Smooth muscle cell (in vitro differentiated cells): ENCODE measurements at regions not wholly inside any gene's neighbourhood (a gene's known extent, or its start where the extent isn't known, plus 50 kb on each side); places are given as distances from the start of the nearest gene placed in this dataset.

ENCODE experiments used
- DNase-seq: peaks from one replicate; lab custom pipeline; 2025; ENCODE audit not compliant: unreplicated experiment; lab: John Stamatoyannopoulos, UW
- H2AFZ ChIP-seq: fragments of 200-600 bp; sonication (generic); 2 replicates; pipeline ENCODE4 v1.6.0; 2016; ENCODE audit warnings: antibody characterized with exemption, low read depth, mild to moderate bottlenecking
- H3F3A ChIP-seq: fragments of 200-600 bp; sonication (generic); 2 replicates; pipeline ENCODE4 v1.6.0; 2017; ENCODE audit warnings: antibody characterized with exemption, low read depth
- H3K27ac ChIP-seq: fragments of 200-600 bp; sonication (generic); 2 replicates; pipeline ENCODE4 v1.5.1; 2016; ENCODE audit warnings: low read depth, mild to moderate bottlenecking
- H3K27me3 ChIP-seq: fragments of 200-600 bp; sonication (generic); 2 replicates; pipeline ENCODE4 v1.6.1; 2016; ENCODE audit warnings: low read depth, mild to moderate bottlenecking
- H3K36me3 ChIP-seq: fragments of 200-600 bp; sonication (generic); 2 replicates; pipeline ENCODE4 v1.5.1; 2016; ENCODE audit warnings: low read depth
- H3K4me1 ChIP-seq: fragments of 200-600 bp; sonication (generic); 2 replicates; pipeline ENCODE4 v1.5.1; 2016; ENCODE audit warnings: low read depth
- H3K4me2 ChIP-seq: fragments of 200-600 bp; sonication (generic); 2 replicates; pipeline ENCODE4 v1.6.0; 2016; ENCODE audit warnings: mild to moderate bottlenecking
- H3K4me3 ChIP-seq: fragments of 200-600 bp; sonication (generic); 2 replicates; pipeline ENCODE4 v1.5.1; 2016; ENCODE audit warnings: mild to moderate bottlenecking
- H3K79me2 ChIP-seq: fragments of 200-600 bp; sonication (generic); 2 replicates; pipeline ENCODE4 v1.6.0; 2016; ENCODE audit warnings: low read depth, mild to moderate bottlenecking
- H3K9ac ChIP-seq: fragments of 200-600 bp; sonication (generic); 2 replicates; pipeline ENCODE4 v1.6.0; 2016; ENCODE audit warnings: low read depth
- H3K9me3 ChIP-seq: fragments of 200-600 bp; sonication (generic); replicated peaks from 2 replicates; pipeline ENCODE4 v1.5.1; 2016; ENCODE audit warnings: low read depth
- H4K20me1 ChIP-seq: fragments of 200-600 bp; sonication (generic); 2 replicates; pipeline ENCODE4 v1.6.0; 2016; ENCODE audit warnings: low read depth
- CTCF ChIP-seq: fragments of 200-600 bp; sonication (generic); IDR thresholded peaks from 2 replicates; pipeline ENCODE4 v1.5.1; 2017; ENCODE audit warnings: borderline replicate concordance, mild to moderate bottlenecking, antibody characterized with exemption; ENCODE audit not compliant: insufficient read depth, poor library complexity, severe bottlenecking
- WGBS: methylation state at CpG from one replicate; pipeline ENCODE4 v1.1.7; 2016; ENCODE audit warnings: low lambda C conversion rate; 5-methylcytosine and 5-hydroxymethylcytosine counted together

GRCh38 chr16:86306011-86306644 is 204.2 kb upstream of the FOXF1 start:
- DNase-seq, result no peak
- Histone ChIP-seq H3K9me3 (no peaks in the 10 kb centered on the region), H3K4me1 (peaks cover 4% of the 10 kb centered on the region), H3K9ac (no peak overlapping the region), H3K27me3 (no peaks in the 10 kb centered on the region), H4K20me1 (no peaks in the 10 kb centered on the region), H3K27ac (no peak overlapping the region), H2AFZ (no peak overlapping the region), H3K36me3 (no peaks in the 10 kb centered on the region), H3K4me2 (no peak overlapping the region), H3F3A (peaks cover 21% of the 10 kb centered on the region), H3K79me2 (no peaks in the 10 kb centered on the region), H3K4me3 (no peak overlapping the region)
- 62% methylated on average over 7 of the region's 7 CpGs for WGBS
- TF ChIP-seq CTCF, result no peak

- H3K36me3 ChIP-seq, result no peaks in the 10 kb centered on the region
- H3K27me3 ChIP-seq, result no peaks in the 10 kb centered on the region
- no peak for DNase-seq
- no peak overlapping the region for H3K4me2 ChIP-seq
- no peak for TF ChIP-seq CTCF
- no peaks in the 10 kb centered on the region for H3K9me3 ChIP-seq
- H3K9ac ChIP-seq, result no peak overlapping the region
- H3K27ac ChIP-seq, result no peak overlapping the region
- no peaks in the 10 kb centered on the region for H3K79me2 ChIP-seq
- H4K20me1 ChIP-seq, result no peaks in the 10 kb centered on the region
- no peak overlapping the region for H2AFZ ChIP-seq
- H3K4me3 ChIP-seq, result no peak overlapping the region
- no peaks in the 10 kb centered on the region for H3K4me1 ChIP-seq
- WGBS, result 84% methylated on average over 9 of the region's 9 CpGs
- peaks cover 14% of the 10 kb centered on the region for H3F3A ChIP-seq
These were observed 203.4 kb upstream of the FOXF1 start for GRCh38 chr16:86306811-86307513.

GRCh38 chr16:86307514-86307903 is 202.8 kb upstream of the FOXF1 start:
- Histone ChIP-seq H3K27ac (no peak overlapping the region), H3K4me2 (no peak overlapping the region), H3F3A (peaks cover 9% of the 10 kb centered on the region), H3K9me3 (no peaks in the 10 kb centered on the region), H3K4me3 (no peak overlapping the region), H3K9ac (no peak overlapping the region), H3K27me3 (no peaks in the 10 kb centered on the region), H3K36me3 (no peaks in the 10 kb centered on the region), H4K20me1 (no peaks in the 10 kb centered on the region), H2AFZ (no peak overlapping the region), H3K4me1 (no peaks in the 10 kb centered on the region), H3K79me2 (no peaks in the 10 kb centered on the region)
- TF ChIP-seq CTCF, result no peak
- 62% methylated on average over 6 of the region's 6 CpGs for WGBS
- no peak for DNase-seq

GRCh38 chr16:86308514-86308913 is 201.8 kb upstream of the FOXF1 start:
- Histone ChIP-seq H3K9me3 (no peaks in the 10 kb centered on the region), H4K20me1 (no peaks in the 10 kb centered on the region), H3K27ac (no peak overlapping the region), H3K4me2 (no peak overlapping the region), H3K4me1 (no peaks in the 10 kb centered on the region), H3K36me3 (no peaks in the 10 kb centered on the region), H3F3A (peaks cover 8% of the 10 kb centered on the region), H2AFZ (no peak overlapping the region), H3K4me3 (no peak overlapping the region), H3K27me3 (no peaks in the 10 kb centered on the region), H3K9ac (no peak overlapping the region), H3K79me2 (no peaks in the 10 kb centered on the region)
- no peak for TF ChIP-seq CTCF
- WGBS, result 83% methylated on average over 10 of the region's 10 CpGs
- no peak for DNase-seq
